ENCODE measurements at regions not wholly inside any gene's neighbourhood (a gene's known extent, or its start where the extent isn't known, plus 50 kb on each side); places are given as distances from the start of the nearest gene placed in this dataset.

DNA sequence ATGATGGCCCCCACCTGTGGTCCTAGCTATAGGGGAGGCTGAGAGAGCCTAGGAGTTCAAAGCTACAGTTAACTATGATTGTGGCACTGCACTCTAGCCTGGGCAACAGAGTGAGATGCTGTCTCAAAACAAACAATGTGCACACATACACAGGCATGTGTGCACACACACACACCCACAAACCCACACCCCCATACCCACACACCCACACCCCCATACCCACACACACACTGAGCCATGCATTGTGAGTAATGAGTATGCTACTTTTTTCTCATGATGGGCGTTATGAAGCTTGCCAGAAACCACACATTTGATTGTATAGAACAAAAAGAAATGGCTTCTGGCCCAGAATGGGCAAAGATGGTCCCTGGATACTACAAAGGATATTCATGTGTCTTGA is 691.1 kb downstream of the SLC4A3 start:
- TF ChIP-seq FOXA1 (IDR thresholded peaks at IDR 0.05) (no peak), BHLHE40 (IDR thresholded peaks at IDR 0.05; ENCODE audit: borderline replicate concordance) (no peak), SP1 (IDR thresholded peaks at IDR 0.05) (no peak), FOXK2 (IDR thresholded peaks at IDR 0.05) (no peak), ZNF384 (IDR thresholded peaks at IDR 0.05) (no peak)

Measured in HEK293T (cell line).